Peyer's patch (tissue), 4 donors: ENCODE measurements at regions not wholly inside any gene's neighbourhood (a gene's known extent, or its start where the extent isn't known, plus 50 kb on each side); places are given as distances from the start of the nearest gene placed in this dataset.

Experiments
- CTCF ChIP-seq, 6 experiments: fragments of 450-650 bp in 4 of 6; fragments of 200-600 bp in 2 of 6; sonication (generic) in 1 of 6; IDR thresholded peaks; one replicate each; pipeline ENCODE4 v1.5.1; 2017 to 2019; ENCODE audit warnings: antibody characterized with exemption in 6 of 6, mild to moderate bottlenecking in 3 of 6, moderate library complexity in 1 of 6
- POLR2A ChIP-seq, 2 donors: fragments of 450-650 bp; IDR thresholded peaks; one replicate each; pipeline ENCODE4 v1.5.1; 2017; ENCODE audit warnings: antibody characterized with exemption in 2 of 2, mild to moderate bottlenecking in 2 of 2, moderate library complexity in 2 of 2

GRCh38 chr6:167441715-167442206 is 116.9 kb downstream of the TTLL2 start:
- TF ChIP-seq CTCF (IDR thresholded peaks at IDR 0.05), result no peak
- no peak for TF ChIP-seq POLR2A (IDR thresholded peaks at IDR 0.05)
